ENCODE measurements at regions not wholly inside any gene's neighbourhood (a gene's known extent, or its start where the extent isn't known, plus 50 kb on each side); places are given as distances from the start of the nearest gene placed in this dataset.

- Histone ChIP-seq H3K36me3 (ENCODE audit: insufficient read depth, low read depth, low read length) (no peaks in the 10 kb centered on the region), H3K27me3 (ENCODE audit: insufficient read depth, low read length) (no peaks in the 10 kb centered on the region), H3K9me3 (ENCODE audit: insufficient read depth, low read depth, low read length) (no peaks in the 10 kb centered on the region), H3K4me1 (ENCODE audit: insufficient read depth, low read length) (peaks cover 17% of the 10 kb centered on the region; the same call in 1 of the 2 replicates), H3K9ac (ENCODE audit: low read depth, low read length) (no peak overlapping the region), H3K4me3 (ENCODE audit: low read length) (no peak overlapping the region), H3K27ac (ENCODE audit: low read length) (no peak overlapping the region)
These were observed 163.5 kb upstream of the EGFLAM start for GRCh38 chr5:38094889-38095288.

- Histone ChIP-seq H3K9me3 (ENCODE audit: insufficient read depth, low read depth, low read length) (no peaks in the 10 kb centered on the region), H3K36me3 (ENCODE audit: insufficient read depth, low read depth, low read length) (no peaks in the 10 kb centered on the region), H3K27ac (ENCODE audit: low read length) (no peak overlapping the region), H3K4me1 (ENCODE audit: insufficient read depth, low read length) (peaks cover 11% of the 10 kb centered on the region; the same call in 1 of the 2 replicates), H3K27me3 (ENCODE audit: insufficient read depth, low read length) (no peaks in the 10 kb centered on the region), H3K9ac (ENCODE audit: low read depth, low read length) (no peak overlapping the region), H3K4me3 (ENCODE audit: low read length) (no peak overlapping the region)
These were observed 164.5 kb upstream of the EGFLAM start for GRCh38 chr5:38093855-38094254.

GRCh38 chr5:38086777-38087176, 171.6 kb upstream of the EGFLAM start:
- Histone ChIP-seq H3K9me3 (ENCODE audit: insufficient read depth, low read depth, low read length) (no peaks in the 10 kb centered on the region), H3K4me3 (ENCODE audit: low read length) (no peak overlapping the region), H3K36me3 (ENCODE audit: insufficient read depth, low read depth, low read length) (no peaks in the 10 kb centered on the region), H3K9ac (ENCODE audit: low read depth, low read length) (no peak overlapping the region), H3K4me1 (ENCODE audit: insufficient read depth, low read length) (no peaks in the 10 kb centered on the region), H3K27me3 (ENCODE audit: insufficient read depth, low read length) (no peaks in the 10 kb centered on the region), H3K27ac (ENCODE audit: low read length) (no peak overlapping the region)

GRCh38 chr5:38079620-38080402, 178.5 kb upstream of the EGFLAM start:
- no peaks in the 10 kb centered on the region for H3K27me3 ChIP-seq (ENCODE audit: insufficient read depth, low read length)
- no peak overlapping the region for H3K9ac ChIP-seq (ENCODE audit: low read depth, low read length)
- H3K9me3 ChIP-seq (ENCODE audit: insufficient read depth, low read depth, low read length): no peaks in the 10 kb centered on the region
- no peak overlapping the region for H3K27ac ChIP-seq (ENCODE audit: low read length)
- no peaks in the 10 kb centered on the region for H3K4me1 ChIP-seq (ENCODE audit: insufficient read depth, low read length)
- no peaks in the 10 kb centered on the region for H3K36me3 ChIP-seq (ENCODE audit: insufficient read depth, low read depth, low read length)
- H3K4me3 ChIP-seq (ENCODE audit: low read length): no peak overlapping the region

- Histone ChIP-seq H3K9me3 (ENCODE audit: insufficient read depth, low read depth, low read length) (no peaks in the 10 kb centered on the region), H3K4me3 (ENCODE audit: low read length) (no peak overlapping the region), H3K4me1 (ENCODE audit: insufficient read depth, low read length) (no peaks in the 10 kb centered on the region), H3K27me3 (ENCODE audit: insufficient read depth, low read length) (no peaks in the 10 kb centered on the region), H3K9ac (ENCODE audit: low read depth, low read length) (no peak overlapping the region), H3K36me3 (ENCODE audit: insufficient read depth, low read depth, low read length) (no peaks in the 10 kb centered on the region), H3K27ac (ENCODE audit: low read length) (no peak overlapping the region)
These were observed 180.2 kb upstream of the EGFLAM start for GRCh38 chr5:38078161-38078560.

GRCh38 chr5:38077652-38078051, 180.7 kb upstream of the EGFLAM start:
- H3K27ac ChIP-seq (ENCODE audit: low read length): no peak overlapping the region
- no peaks in the 10 kb centered on the region for H3K9me3 ChIP-seq (ENCODE audit: insufficient read depth, low read depth, low read length)
- H3K27me3 ChIP-seq (ENCODE audit: insufficient read depth, low read length): no peaks in the 10 kb centered on the region
- H3K4me1 ChIP-seq (ENCODE audit: insufficient read depth, low read length): no peaks in the 10 kb centered on the region
- no peaks in the 10 kb centered on the region for H3K36me3 ChIP-seq (ENCODE audit: insufficient read depth, low read depth, low read length)
- H3K9ac ChIP-seq (ENCODE audit: low read depth, low read length): no peak overlapping the region
- H3K4me3 ChIP-seq (ENCODE audit: low read length): no peak overlapping the region

GRCh38 chr5:38071831-38072694, 186.3 kb upstream of the EGFLAM start:
- no peaks in the 10 kb centered on the region for H3K27me3 ChIP-seq (ENCODE audit: insufficient read depth, low read length)
- H3K4me3 ChIP-seq (ENCODE audit: low read length): no peak overlapping the region
- no peaks in the 10 kb centered on the region for H3K9me3 ChIP-seq (ENCODE audit: insufficient read depth, low read depth, low read length)
- H3K9ac ChIP-seq (ENCODE audit: low read depth, low read length): no peak overlapping the region
- no peaks in the 10 kb centered on the region for H3K4me1 ChIP-seq (ENCODE audit: insufficient read depth, low read length)
- no peaks in the 10 kb centered on the region for H3K36me3 ChIP-seq (ENCODE audit: insufficient read depth, low read depth, low read length)
- no peak overlapping the region for H3K27ac ChIP-seq (ENCODE audit: low read length)

GRCh38 chr5:38070304-38070950, 187.9 kb upstream of the EGFLAM start:
- Histone ChIP-seq H3K4me3 (ENCODE audit: low read length) (no peak overlapping the region), H3K27ac (ENCODE audit: low read length) (no peak overlapping the region), H3K36me3 (ENCODE audit: insufficient read depth, low read depth, low read length) (no peaks in the 10 kb centered on the region), H3K4me1 (ENCODE audit: insufficient read depth, low read length) (no peaks in the 10 kb centered on the region), H3K9ac (ENCODE audit: low read depth, low read length) (no peak overlapping the region), H3K9me3 (ENCODE audit: insufficient read depth, low read depth, low read length) (no peaks in the 10 kb centered on the region), H3K27me3 (ENCODE audit: insufficient read depth, low read length) (no peaks in the 10 kb centered on the region)

- no peaks in the 10 kb centered on the region for H3K9me3 ChIP-seq (ENCODE audit: insufficient read depth, low read depth, low read length)
- H3K4me1 ChIP-seq (ENCODE audit: insufficient read depth, low read length): no peaks in the 10 kb centered on the region
- no peaks in the 10 kb centered on the region for H3K27me3 ChIP-seq (ENCODE audit: insufficient read depth, low read length)
- H3K36me3 ChIP-seq (ENCODE audit: insufficient read depth, low read depth, low read length): no peaks in the 10 kb centered on the region
- no peak overlapping the region for H3K9ac ChIP-seq (ENCODE audit: low read depth, low read length)
- no peak overlapping the region for H3K4me3 ChIP-seq (ENCODE audit: low read length)
- H3K27ac ChIP-seq (ENCODE audit: low read length): no peak overlapping the region
These were observed 189.0 kb upstream of the EGFLAM start for GRCh38 chr5:38069360-38069759.

GRCh38 chr5:38060354-38060753, 198.0 kb upstream of the EGFLAM start:
- Histone ChIP-seq H3K27me3 (ENCODE audit: insufficient read depth, low read length) (no peaks in the 10 kb centered on the region), H3K36me3 (ENCODE audit: insufficient read depth, low read depth, low read length) (no peaks in the 10 kb centered on the region), H3K4me1 (ENCODE audit: insufficient read depth, low read length) (no peaks in the 10 kb centered on the region; the same call in 1 of the 2 replicates), H3K9ac (ENCODE audit: low read depth, low read length) (no peak overlapping the region), H3K9me3 (ENCODE audit: insufficient read depth, low read depth, low read length) (no peaks in the 10 kb centered on the region), H3K4me3 (ENCODE audit: low read length) (no peak overlapping the region), H3K27ac (ENCODE audit: low read length) (no peak overlapping the region)

- Histone ChIP-seq H3K27me3 (ENCODE audit: insufficient read depth, low read length) (no peaks in the 10 kb centered on the region), H3K27ac (ENCODE audit: low read length) (no peak overlapping the region), H3K9ac (ENCODE audit: low read depth, low read length) (no peak overlapping the region), H3K4me3 (ENCODE audit: low read length) (no peak overlapping the region), H3K4me1 (ENCODE audit: insufficient read depth, low read length) (no peaks in the 10 kb centered on the region; the same call in 1 of the 2 replicates), H3K9me3 (ENCODE audit: insufficient read depth, low read depth, low read length) (no peaks in the 10 kb centered on the region), H3K36me3 (ENCODE audit: insufficient read depth, low read depth, low read length) (no peaks in the 10 kb centered on the region)
These were observed 198.5 kb upstream of the EGFLAM start for GRCh38 chr5:38059876-38060275.

Data from iPS-20b (cell line).